ENCODE measurements at regions not wholly inside any gene's neighbourhood (a gene's known extent, or its start where the extent isn't known, plus 50 kb on each side); places are given as distances from the start of the nearest gene placed in this dataset.
A peak's percentile ranks its signal among the peaks of the same experiment; 100 is the strongest.

DNA sequence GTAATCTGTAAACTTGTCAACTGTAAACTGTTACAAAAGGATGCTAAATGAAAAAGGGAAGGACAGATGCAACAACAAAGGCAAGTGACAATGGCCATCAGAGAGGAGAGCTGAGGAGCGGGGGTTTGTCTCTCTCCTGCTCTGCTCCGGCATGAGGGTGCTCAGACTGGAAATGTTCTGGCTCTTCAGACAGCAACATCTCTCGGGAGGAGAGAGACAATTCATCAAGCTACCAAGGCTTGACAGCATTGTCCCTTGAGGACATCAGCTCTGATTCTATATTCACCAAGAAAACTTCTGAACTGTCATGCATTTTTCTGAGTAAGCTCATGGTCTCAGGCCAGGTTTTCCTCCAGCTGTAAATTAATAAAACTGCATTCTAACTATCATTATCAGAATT is 408.2 kb downstream of the IGSF11 start:
- H3K23ac ChIP-seq (ENCODE audit: low read length) = no peak overlapping the region
- H3K9me3 ChIP-seq (ENCODE audit: insufficient read depth, low read depth, low read length) = no peaks in the 10 kb centered on the region
- no peaks in the 10 kb centered on the region for H3K79me1 ChIP-seq (ENCODE audit: low read length)
- H3K27me3 ChIP-seq (ENCODE audit: insufficient read depth, low read length) = no peaks in the 10 kb centered on the region
- no peak for DNase-seq
- H3K9ac ChIP-seq (ENCODE audit: low read length) = no peak overlapping the region
- H3K18ac ChIP-seq (ENCODE audit: low read length) = no peak overlapping the region
- H3K27ac ChIP-seq (ENCODE audit: low read depth, low read length) = no peak overlapping the region
- no peak overlapping the region for H2BK120ac ChIP-seq (ENCODE audit: insufficient read depth, low read length, poor library complexity)
- H4K8ac ChIP-seq (ENCODE audit: low read depth, low read length) = no peak overlapping the region
- H4K12ac ChIP-seq (ENCODE audit: low read depth, low read length) = no peak overlapping the region
- no peak overlapping the region for H2BK12ac ChIP-seq (ENCODE audit: low read length)
- peaks cover 0 to 2% of the 10 kb centered on the region in 2 experiments for H3K36me3 ChIP-seq (ENCODE audit: control insufficient read depth in 1 of 2, insufficient read depth in 2 of 2, low read length in 2 of 2)
- no peak overlapping the region for H3K4me3 ChIP-seq (ENCODE audit: low read depth, low read length)
- H3K4me2 ChIP-seq (ENCODE audit: low read length) = no peak overlapping the region
- no peak overlapping the region for H2AK5ac ChIP-seq (ENCODE audit: low read length)
- H3K4ac ChIP-seq (ENCODE audit: low read depth, low read length) = no peak overlapping the region
- H3K79me2 ChIP-seq (ENCODE audit: control insufficient read depth, insufficient read depth, low read length, poor library complexity) = no peaks in the 10 kb centered on the region
- H2BK5ac ChIP-seq (ENCODE audit: low read depth, low read length, poor library complexity) = no peak overlapping the region
- H3K14ac ChIP-seq (ENCODE audit: low read length) = no peak overlapping the region
- no peak overlapping the region for H4K91ac ChIP-seq (ENCODE audit: low read depth, low read length)
- no CpG with 5 or more reads among the region's 3 CpGs for WGBS (ENCODE audit: extremely low coverage, insufficient coverage, insufficient read length)
- H3K4me1 ChIP-seq (ENCODE audit: control insufficient read depth in 1 of 2, insufficient read depth in 2 of 2, low read length in 2 of 2) = no peaks in the 10 kb centered on the region
- H2AFZ ChIP-seq (ENCODE audit: insufficient read depth, low read length, poor library complexity) = no peak overlapping the region

DNA sequence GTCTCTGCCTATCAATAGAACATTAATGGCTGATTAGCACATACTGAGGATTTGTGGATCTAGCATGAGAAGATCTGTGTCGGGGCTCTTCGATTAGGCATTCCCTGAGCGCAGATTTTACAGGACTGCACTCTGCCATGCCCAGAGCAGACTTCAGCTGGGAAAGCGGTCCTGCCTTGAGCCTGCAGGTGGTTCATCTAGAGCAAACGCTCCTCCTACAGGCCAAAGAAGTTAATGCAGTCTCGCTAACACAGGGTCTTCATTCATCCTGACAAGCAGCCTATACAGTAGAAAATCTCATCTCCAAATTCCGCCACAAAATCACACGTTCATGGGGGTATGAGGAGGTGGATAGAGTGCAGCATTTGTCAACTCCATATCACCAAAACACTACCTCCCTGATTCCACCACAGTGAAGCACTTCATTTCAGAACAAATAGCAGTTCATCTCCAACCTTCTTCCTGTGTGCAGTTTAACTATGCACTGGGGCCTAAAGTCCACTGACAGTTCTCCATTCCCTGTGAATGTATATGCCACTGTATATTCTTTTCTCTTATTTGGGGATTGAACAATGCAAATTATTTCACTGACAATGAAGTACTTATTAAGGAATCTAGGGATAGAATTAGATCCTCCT is 405.8 kb downstream of the IGSF11 start:
- H3K18ac ChIP-seq (ENCODE audit: low read length) = no peak overlapping the region

DNA sequence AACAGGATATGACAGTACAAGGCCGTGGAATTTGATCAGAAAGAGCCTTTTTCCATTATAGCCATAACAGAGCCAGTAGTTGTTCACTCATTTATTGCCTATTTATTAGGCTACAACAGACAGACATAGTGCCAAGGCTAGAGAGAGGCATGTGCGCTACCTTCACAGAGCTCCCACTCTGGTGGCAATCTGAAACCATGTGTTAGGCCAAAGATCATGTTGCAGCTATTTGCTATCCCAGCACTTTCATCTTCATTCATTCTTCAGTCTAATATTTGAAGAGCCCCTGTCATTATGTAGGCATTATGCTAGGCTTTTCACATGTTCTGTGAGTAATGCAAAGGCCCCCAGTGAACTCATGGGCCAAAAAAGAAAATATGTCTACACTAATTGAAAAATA is 404.8 kb downstream of the IGSF11 start:
- Histone ChIP-seq H3K4me2 (ENCODE audit: low read length) (no peak overlapping the region), H3K9ac (ENCODE audit: low read length) (no peak overlapping the region), H3K4ac (ENCODE audit: low read depth, low read length) (no peak overlapping the region), H2AK5ac (ENCODE audit: low read length) (no peak overlapping the region), H2BK5ac (ENCODE audit: low read depth, low read length, poor library complexity) (no peak overlapping the region), H3K27ac (ENCODE audit: low read depth, low read length) (no peak overlapping the region), H2AFZ (ENCODE audit: insufficient read depth, low read length, poor library complexity) (no peak overlapping the region), H4K8ac (ENCODE audit: low read depth, low read length) (no peak overlapping the region), H3K79me2 (ENCODE audit: control insufficient read depth, insufficient read depth, low read length, poor library complexity) (no peaks in the 10 kb centered on the region), H3K4me3 (ENCODE audit: low read depth, low read length) (no peak overlapping the region), H3K18ac (ENCODE audit: low read length) (no peak overlapping the region), H3K4me1 (ENCODE audit: control insufficient read depth in 1 of 2, insufficient read depth in 2 of 2, low read length in 2 of 2) (no peaks in the 10 kb centered on the region), H4K91ac (ENCODE audit: low read depth, low read length) (no peak overlapping the region), H3K14ac (ENCODE audit: low read length) (no peak overlapping the region), H2BK12ac (ENCODE audit: low read length) (no peak overlapping the region), H3K36me3 (ENCODE audit: control insufficient read depth in 1 of 2, insufficient read depth in 2 of 2, low read length in 2 of 2) (peaks cover 0 to 2% of the 10 kb centered on the region in 2 experiments), H3K23ac (ENCODE audit: low read length) (no peak overlapping the region), H4K12ac (ENCODE audit: low read depth, low read length) (no peak overlapping the region), H2BK120ac (ENCODE audit: insufficient read depth, low read length, poor library complexity) (no peak overlapping the region), H3K79me1 (ENCODE audit: low read length) (no peaks in the 10 kb centered on the region), H3K27me3 (ENCODE audit: insufficient read depth, low read length) (no peaks in the 10 kb centered on the region), H3K9me3 (ENCODE audit: insufficient read depth, low read depth, low read length) (no peaks in the 10 kb centered on the region)
- no peak for DNase-seq
- WGBS (ENCODE audit: extremely low coverage, insufficient coverage, insufficient read length) = no CpG with 5 or more reads among the region's 2 CpGs

More for the DNA sequence above, 405.8 kb downstream of the IGSF11 start:
- no peaks in the 10 kb centered on the region for H3K79me2 ChIP-seq (ENCODE audit: control insufficient read depth, insufficient read depth, low read length, poor library complexity)
- H3K4ac ChIP-seq (ENCODE audit: low read depth, low read length) = no peak overlapping the region
- peaks cover 0 to 2% of the 10 kb centered on the region in 2 experiments for H3K36me3 ChIP-seq (ENCODE audit: control insufficient read depth in 1 of 2, insufficient read depth in 2 of 2, low read length in 2 of 2)
- H4K12ac ChIP-seq (ENCODE audit: low read depth, low read length) = no peak overlapping the region
- no peak overlapping the region for H2BK5ac ChIP-seq (ENCODE audit: low read depth, low read length, poor library complexity)
- DNase-seq = peak; percentile 17 to 70
- no peak overlapping the region for H3K14ac ChIP-seq (ENCODE audit: low read length)
- H3K4me2 ChIP-seq (ENCODE audit: low read length) = no peak overlapping the region
- no peak overlapping the region for H3K4me3 ChIP-seq (ENCODE audit: low read depth, low read length)
- no peak overlapping the region for H2AFZ ChIP-seq (ENCODE audit: insufficient read depth, low read length, poor library complexity)
- H4K91ac ChIP-seq (ENCODE audit: low read depth, low read length) = no peak overlapping the region
- H3K9ac ChIP-seq (ENCODE audit: low read length) = no peak overlapping the region
- WGBS (ENCODE audit: extremely low coverage, insufficient coverage, insufficient read length) = no CpG with 5 or more reads among the region's 8 CpGs
- no peaks in the 10 kb centered on the region for H3K4me1 ChIP-seq (ENCODE audit: control insufficient read depth in 1 of 2, insufficient read depth in 2 of 2, low read length in 2 of 2)
- H3K27me3 ChIP-seq (ENCODE audit: insufficient read depth, low read length) = no peaks in the 10 kb centered on the region
- no peaks in the 10 kb centered on the region for H3K79me1 ChIP-seq (ENCODE audit: low read length)
- no peak overlapping the region for H2BK120ac ChIP-seq (ENCODE audit: insufficient read depth, low read length, poor library complexity)
- no peak overlapping the region for H2BK12ac ChIP-seq (ENCODE audit: low read length)
- no peak overlapping the region for H3K27ac ChIP-seq (ENCODE audit: low read depth, low read length)
- H3K9me3 ChIP-seq (ENCODE audit: insufficient read depth, low read depth, low read length) = no peaks in the 10 kb centered on the region
- no peak overlapping the region for H3K23ac ChIP-seq (ENCODE audit: low read length)
- H4K8ac ChIP-seq (ENCODE audit: low read depth, low read length) = no peak overlapping the region
- H2AK5ac ChIP-seq (ENCODE audit: low read length) = no peak overlapping the region

DNA sequence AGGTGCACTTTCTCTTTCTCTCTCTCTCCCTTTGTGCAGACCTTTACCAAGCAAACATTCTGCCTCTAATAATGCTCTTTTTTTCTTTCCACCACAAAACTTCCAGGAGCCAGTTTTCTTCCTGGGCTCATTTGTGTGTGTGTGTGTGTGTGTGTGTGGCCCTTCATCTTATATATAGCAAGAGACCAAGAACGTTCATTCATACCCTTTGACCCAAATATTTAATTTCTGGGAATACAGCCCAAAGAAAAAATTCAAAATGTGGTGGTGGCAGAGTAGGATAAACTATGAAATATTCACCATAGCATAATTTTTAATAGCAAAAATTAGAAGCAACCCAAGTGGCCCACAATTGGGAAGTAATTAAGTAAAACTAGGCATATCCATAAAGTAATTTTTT is 398.9 kb downstream of the IGSF11 start:
- no peak overlapping the region for H2AFZ ChIP-seq (ENCODE audit: insufficient read depth, low read length, poor library complexity)
- no peak overlapping the region for H4K8ac ChIP-seq (ENCODE audit: low read depth, low read length)
- DNase-seq = no peak
- no peaks in the 10 kb centered on the region for H3K9me3 ChIP-seq (ENCODE audit: insufficient read depth, low read depth, low read length)
- no peak overlapping the region for H4K91ac ChIP-seq (ENCODE audit: low read depth, low read length)
- WGBS (ENCODE audit: extremely low coverage, insufficient coverage, insufficient read length) = no CpG with 5 or more reads among the region's 1 CpG
- no peak overlapping the region for H3K14ac ChIP-seq (ENCODE audit: low read length)
- peaks cover 0 to 2% of the 10 kb centered on the region in 2 experiments for H3K36me3 ChIP-seq (ENCODE audit: control insufficient read depth in 1 of 2, insufficient read depth in 2 of 2, low read length in 2 of 2)
- H3K27ac ChIP-seq (ENCODE audit: low read depth, low read length) = no peak overlapping the region
- no peak overlapping the region for H2BK12ac ChIP-seq (ENCODE audit: low read length)
- no peak overlapping the region for H2BK5ac ChIP-seq (ENCODE audit: low read depth, low read length, poor library complexity)
- no peaks in the 10 kb centered on the region for H3K4me1 ChIP-seq (ENCODE audit: control insufficient read depth in 1 of 2, insufficient read depth in 2 of 2, low read length in 2 of 2)
- H2AK5ac ChIP-seq (ENCODE audit: low read length) = no peak overlapping the region
- H3K18ac ChIP-seq (ENCODE audit: low read length) = no peak overlapping the region
- H3K79me2 ChIP-seq (ENCODE audit: control insufficient read depth, insufficient read depth, low read length, poor library complexity) = no peaks in the 10 kb centered on the region
- H3K79me1 ChIP-seq (ENCODE audit: low read length) = no peaks in the 10 kb centered on the region
- H3K4ac ChIP-seq (ENCODE audit: low read depth, low read length) = no peak overlapping the region
- H4K12ac ChIP-seq (ENCODE audit: low read depth, low read length) = no peak overlapping the region
- no peak overlapping the region for H2BK120ac ChIP-seq (ENCODE audit: insufficient read depth, low read length, poor library complexity)
- no peaks in the 10 kb centered on the region for H3K27me3 ChIP-seq (ENCODE audit: insufficient read depth, low read length)
- no peak overlapping the region for H3K4me3 ChIP-seq (ENCODE audit: low read depth, low read length)
- H3K23ac ChIP-seq (ENCODE audit: low read length) = no peak overlapping the region
- no peak overlapping the region for H3K9ac ChIP-seq (ENCODE audit: low read length)
- H3K4me2 ChIP-seq (ENCODE audit: low read length) = no peak overlapping the region

Measured in trophoblast cell (in vitro differentiated cells and primary cell).